A673 (cell line): ENCODE measurements at regions not wholly inside any gene's neighbourhood (a gene's known extent, or its start where the extent isn't known, plus 50 kb on each side); places are given as distances from the start of the nearest gene placed in this dataset.
"Not testable (repeated sequence)": the region's sequence is repeated elsewhere in the genome, so short reads cannot be mapped to it uniquely, and the experiment has no call there.

Experiments
- BruUV-seq: library from RNA; stranded (reverse); fragments of 400-500 nt; replicated peaks from 2 replicates; lab custom pipeline; 2021; lab: Mats Ljungman, UMichigan
- CTCF ChIA-PET: fragments of 300-600 bp; sonication (Branson Sonifier 250); formaldehyde crosslinking; loops from one replicate; lab custom pipeline; 2022; ENCODE audit warnings: antibody characterized with exemption; lab: Charles Lee
- POLR2A ChIA-PET: fragments of 300-600 bp; sonication (Branson Sonifier 250); formaldehyde crosslinking; loops from one replicate; lab custom pipeline; 2022; ENCODE audit warnings: antibody characterized with exemption; ENCODE audit not compliant: low non-redundant PET; lab: Charles Lee
- DNase-seq: peaks from one replicate; pipeline ENCODE4 v3.0.0-alpha.2; 2015; ENCODE audit warnings: low spot score
- H3K27ac ChIP-seq: fragments of 200-600 bp; sonication (generic); 2 replicates; pipeline ENCODE4 v1.5.1; 2016; ENCODE audit warnings: mixed run types, low read depth, mild to moderate bottlenecking, mixed read lengths, antibody characterized with exemption, low read length; ENCODE audit not compliant: poor library complexity, severe bottlenecking
- H3K27me3 ChIP-seq: fragments of 200-600 bp; sonication (generic); replicated peaks from 2 replicates; pipeline ENCODE4 v1.6.1; 2017; ENCODE audit warnings: mixed run types, low read depth, mild to moderate bottlenecking, mixed read lengths, antibody characterized with exemption, low read length; ENCODE audit not compliant: insufficient read depth, poor library complexity
- H3K36me3 ChIP-seq: fragments of 200-600 bp; sonication (generic); 2 replicates; pipeline ENCODE4 v1.6.1; 2016; ENCODE audit warnings: mixed run types, mild to moderate bottlenecking, mixed read lengths, antibody characterized with exemption, low read length; ENCODE audit not compliant: insufficient read depth, poor library complexity, severe bottlenecking
- H3K4me1 ChIP-seq: fragments of 200-600 bp; sonication (generic); 2 replicates; pipeline ENCODE4 v1.6.1; 2017; ENCODE audit warnings: mixed run types, mild to moderate bottlenecking, mixed read lengths, antibody characterized with exemption, low read length; ENCODE audit not compliant: insufficient read depth, poor library complexity, severe bottlenecking
- H3K4me3 ChIP-seq: fragments of 200-600 bp; sonication (generic); 2 replicates; pipeline ENCODE4 v1.5.1; 2016; ENCODE audit warnings: low read depth, mixed run types, mild to moderate bottlenecking, mixed read lengths, low read length; ENCODE audit not compliant: poor library complexity, severe bottlenecking
- H3K9me3 ChIP-seq: fragments of 200-600 bp; sonication (generic); 2 replicates; pipeline ENCODE4 v1.6.1; 2016; ENCODE audit warnings: mixed run types, low read depth, mild to moderate bottlenecking, mixed read lengths, antibody characterized with exemption, low read length; ENCODE audit not compliant: poor library complexity, severe bottlenecking
- EZH2 ChIP-seq: fragments of 200-600 bp; sonication (generic); IDR thresholded peaks from 2 replicates; pipeline ENCODE4 v1.6.1; 2017; ENCODE audit warnings: borderline replicate concordance, low read depth, mild to moderate bottlenecking, mixed read lengths, antibody characterized with exemption, low read length; ENCODE audit not compliant: poor library complexity, severe bottlenecking
- intact Hi-C: fragments of 100-400 bp; cut with micrococcal nuclease; formaldehyde crosslinking; loops from one replicate; pipeline ENCODE4 v1.10.0; 2022; ENCODE audit not compliant: unreplicated experiment
- TF ChIP-seq, protein P1 (sequence below): fragments of 300-800, 200-600 bp; sonication (generic); conservative IDR thresholded peaks from 2 replicates; pipeline ENCODE4 v1.5.1; 2017; ENCODE audit warnings: low read depth, mild to moderate bottlenecking, antibody characterized with exemption, low read length, moderate library complexity, mixed read lengths

DNA sequence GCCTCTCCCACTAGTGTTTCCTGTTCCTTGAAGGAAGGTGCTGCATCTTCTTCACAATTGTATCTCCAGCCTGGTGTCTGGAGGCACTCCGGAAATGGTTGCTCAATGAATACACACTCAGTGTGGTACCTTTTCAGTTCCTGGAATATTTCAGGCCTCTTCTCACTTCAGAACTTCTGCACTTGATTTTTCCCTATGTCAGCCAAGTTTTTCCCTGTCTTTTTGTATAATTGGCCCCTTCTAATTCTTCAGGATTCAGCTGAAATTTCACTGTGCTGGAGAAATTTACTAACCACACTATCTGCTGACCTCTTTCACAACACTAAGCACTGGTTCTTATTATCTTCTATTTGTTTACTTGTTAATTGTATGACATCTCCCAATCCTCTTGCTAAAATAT lies 61.2 kb upstream of the MAP10 start:
- H3K27ac ChIP-seq: no peak overlapping the region
- BruUV-seq: no TSS peak
- peaks cover 3% of the 10 kb centered on the region for H3K9me3 ChIP-seq
- H3K36me3 ChIP-seq: no peaks in the 10 kb centered on the region
- CTCF ChIA-PET: no interaction called here
- TF ChIP-seq, protein P1, sequence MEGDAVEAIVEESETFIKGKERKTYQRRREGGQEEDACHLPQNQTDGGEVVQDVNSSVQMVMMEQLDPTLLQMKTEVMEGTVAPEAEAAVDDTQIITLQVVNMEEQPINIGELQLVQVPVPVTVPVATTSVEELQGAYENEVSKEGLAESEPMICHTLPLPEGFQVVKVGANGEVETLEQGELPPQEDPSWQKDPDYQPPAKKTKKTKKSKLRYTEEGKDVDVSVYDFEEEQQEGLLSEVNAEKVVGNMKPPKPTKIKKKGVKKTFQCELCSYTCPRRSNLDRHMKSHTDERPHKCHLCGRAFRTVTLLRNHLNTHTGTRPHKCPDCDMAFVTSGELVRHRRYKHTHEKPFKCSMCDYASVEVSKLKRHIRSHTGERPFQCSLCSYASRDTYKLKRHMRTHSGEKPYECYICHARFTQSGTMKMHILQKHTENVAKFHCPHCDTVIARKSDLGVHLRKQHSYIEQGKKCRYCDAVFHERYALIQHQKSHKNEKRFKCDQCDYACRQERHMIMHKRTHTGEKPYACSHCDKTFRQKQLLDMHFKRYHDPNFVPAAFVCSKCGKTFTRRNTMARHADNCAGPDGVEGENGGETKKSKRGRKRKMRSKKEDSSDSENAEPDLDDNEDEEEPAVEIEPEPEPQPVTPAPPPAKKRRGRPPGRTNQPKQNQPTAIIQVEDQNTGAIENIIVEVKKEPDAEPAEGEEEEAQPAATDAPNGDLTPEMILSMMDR: no peak
- no peak for TF ChIP-seq EZH2
- POLR2A ChIA-PET: no interaction called here
- intact Hi-C loops: no loop called here
- H3K27me3 ChIP-seq: no peaks in the 10 kb centered on the region
- H3K4me3 ChIP-seq: no peak overlapping the region
- no peaks in the 10 kb centered on the region for H3K4me1 ChIP-seq
- no peak for DNase-seq

DNA sequence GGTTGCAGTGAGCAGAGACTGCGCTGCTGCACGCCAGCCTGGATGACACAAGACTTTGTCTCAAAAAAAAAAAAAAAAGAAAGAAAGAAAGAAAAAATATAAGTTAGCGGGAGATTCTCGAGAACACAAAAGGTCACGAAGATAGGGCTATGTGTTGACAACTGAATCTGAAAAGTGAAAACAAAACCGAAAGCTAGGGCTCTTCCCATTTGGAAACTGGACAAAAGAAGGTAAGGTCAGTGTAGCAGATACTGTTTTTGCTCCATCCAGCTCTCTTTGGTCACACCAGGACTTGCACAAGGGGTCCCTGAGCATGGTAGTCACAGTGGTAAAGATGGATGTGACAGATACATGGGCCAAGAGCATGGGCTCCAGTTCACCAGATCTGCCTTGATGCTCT lies 60.4 kb upstream of the MAP10 start:
- Histone ChIP-seq H3K4me1 (no peaks in the 10 kb centered on the region), H3K4me3 (no peak overlapping the region), H3K9me3 (peaks cover 7% of the 10 kb centered on the region), H3K36me3 (no peaks in the 10 kb centered on the region), H3K27ac (no peak overlapping the region), H3K27me3 (no peaks in the 10 kb centered on the region)
- CTCF ChIA-PET: no interaction called here
- TF ChIP-seq, protein P1: no peak
- TF ChIP-seq EZH2: no peak
- BruUV-seq: no TSS peak
- POLR2A ChIA-PET: no interaction called here
- intact Hi-C loops: no loop called here
- DNase-seq: no peak

DNA sequence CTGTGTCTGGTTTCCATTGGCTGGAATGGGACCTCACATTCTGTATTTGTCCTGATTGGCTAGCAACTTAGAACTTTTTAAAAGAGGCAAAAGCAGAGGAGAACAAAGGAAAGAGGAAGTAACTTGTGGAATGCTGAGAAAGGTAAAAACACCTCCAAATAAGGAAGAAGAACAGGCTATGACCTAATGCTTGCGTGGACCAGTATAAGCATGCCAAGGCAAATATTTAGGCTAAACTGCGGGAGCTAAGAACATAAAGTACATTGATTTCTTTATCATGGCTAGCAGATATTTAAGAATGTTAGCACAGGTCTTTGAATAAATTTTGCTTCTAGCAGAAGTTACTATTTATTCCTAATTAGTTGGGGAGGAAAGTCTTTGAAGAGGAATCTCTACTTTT lies 59.5 kb upstream of the MAP10 start:
- H3K27ac ChIP-seq, H3K9me3 ChIP-seq, DNase-seq, BruUV-seq, intact Hi-C loops, CTCF ChIA-PET, POLR2A ChIA-PET, H3K36me3 ChIP-seq, H3K27me3 ChIP-seq, H3K4me3 ChIP-seq, H3K4me1 ChIP-seq: not testable (repeated sequence)

DNA sequence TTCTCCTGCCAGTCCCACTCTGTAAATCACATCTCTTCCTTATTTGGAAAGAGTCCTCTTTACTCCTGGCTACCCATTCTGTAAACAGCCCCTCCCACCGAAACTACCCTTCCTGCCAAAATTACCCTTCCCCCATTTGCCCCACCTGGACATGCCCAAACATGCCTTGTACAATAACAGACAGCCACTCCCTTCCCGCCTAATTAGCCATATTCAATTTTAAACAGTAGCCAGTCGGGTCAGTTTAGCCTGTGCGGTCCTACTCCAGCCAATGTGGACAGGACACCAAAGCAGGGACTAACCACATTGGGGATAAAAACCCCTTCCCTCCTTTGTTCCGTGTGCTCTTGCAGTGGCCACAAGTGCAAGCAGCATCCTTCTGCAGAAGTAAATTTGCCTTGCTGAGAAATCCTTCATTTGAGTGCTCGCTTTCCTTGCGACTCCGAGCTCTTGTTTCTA lies 56.3 kb upstream of the MAP10 start:
- TF ChIP-seq, protein P1: no peak
- TF ChIP-seq EZH2: no peak
- intact Hi-C loops: no loop called here
- Histone ChIP-seq H3K9me3 (peaks cover 7% of the 10 kb centered on the region), H3K36me3 (no peaks in the 10 kb centered on the region), H3K27me3 (no peaks in the 10 kb centered on the region), H3K27ac (no peak overlapping the region), H3K4me3 (no peak overlapping the region), H3K4me1 (peaks cover 3% of the 10 kb centered on the region)
- no peak for DNase-seq
- CTCF ChIA-PET: no interaction called here
- POLR2A ChIA-PET: no interaction called here
- BruUV-seq: no TSS peak
